ENCODE measurements at regions not wholly inside any gene's neighbourhood (a gene's known extent, or its start where the extent isn't known, plus 50 kb on each side); places are given as distances from the start of the nearest gene placed in this dataset.

- TF ChIP-seq CTCF (IDR thresholded peaks at IDR 0.05): no peak
- TF ChIP-seq POLR2A (IDR thresholded peaks at IDR 0.05): no peak
- TF ChIP-seq POLR2AphosphoS5 (IDR thresholded peaks at IDR 0.05; ENCODE audit: insufficient read depth in 1 of 2, low read depth in 1 of 2): no peak
Measured at GRCh38 chr9:13648676-13649075, 369.2 kb upstream of the MPDZ start.

All from vagina (tissue), 2 donors.